ENCODE measurements at regions not wholly inside any gene's neighbourhood (a gene's known extent, or its start where the extent isn't known, plus 50 kb on each side); places are given as distances from the start of the nearest gene placed in this dataset.

GRCh38 chr6:121925534-121926255 is 473.8 kb upstream of the HSF2 start:
- TF ChIP-seq CTCF (IDR thresholded peaks at IDR 0.05; ENCODE audit: low read depth, low read length, poor library complexity, severe bottlenecking), result no peak
- TF ChIP-seq EZH2phosphoT487 (IDR thresholded peaks at IDR 0.05; ENCODE audit: borderline replicate concordance, low read length), result no peak

Measured in DOHH2 (cell line).